Gastroesophageal sphincter (tissue), 4 donors: ENCODE measurements at regions not wholly inside any gene's neighbourhood (a gene's known extent, or its start where the extent isn't known, plus 50 kb on each side); places are given as distances from the start of the nearest gene placed in this dataset.

Experiments
- ATAC-seq: fragments of 150-250 bp; one replicate; pipeline ENCODE4 v1.9.1; 2016; ENCODE audit warnings: mild to moderate bottlenecking, moderate library complexity
- H3K27ac ChIP-seq, 4 donors: fragments of 200-600 bp; sonication (generic) in 3 of 4; 1 replicate in 3 of 4; 2 replicates in 1 of 4; pipeline ENCODE4 v1.5.1; 2016 to 2019
- H3K27me3 ChIP-seq: fragments of 200-600 bp; sonication (generic); one replicate; pipeline ENCODE4 v1.5.1; 2019
- H3K36me3 ChIP-seq, 2 donors: fragments of 200-600 bp; sonication (generic); one replicate each; pipeline ENCODE4 v1.5.1; 2019; ENCODE audit warnings: control low read depth in 1 of 2
- H3K4me1 ChIP-seq, 3 donors: fragments of 200-600 bp; sonication (generic); 1 replicate in 2 of 3; 2 replicates in 1 of 3; pipeline ENCODE4 v1.5.1; 2016 to 2019; ENCODE audit warnings: control low read depth in 2 of 3
- H3K4me3 ChIP-seq, 2 donors: fragments of 200-600 bp; sonication (generic); one replicate each; pipeline ENCODE4 v1.5.1; 2019; ENCODE audit warnings: mild to moderate bottlenecking in 1 of 2, moderate library complexity in 1 of 2
- H3K9me3 ChIP-seq, 3 donors: fragments of 200-600 bp; sonication (generic); one replicate each; pipeline ENCODE4 v1.5.1; 2017 to 2019; ENCODE audit warnings: control low read depth in 2 of 3
- CTCF ChIP-seq, 4 experiments: fragments of 200-600 bp in 2 of 4; fragments of 450-650 bp in 2 of 4; sonication (generic) in 1 of 4; IDR thresholded peaks; one replicate each; pipeline ENCODE4 v1.5.1; 2017 to 2019; ENCODE audit warnings: antibody characterized with exemption in 4 of 4, mild to moderate bottlenecking in 2 of 4, moderate library complexity in 2 of 4
- EP300 ChIP-seq: sonication (generic); formaldehyde crosslinking; IDR thresholded peaks from one replicate; pipeline ENCODE4 v1.6.1; 2017; ENCODE audit warnings: antibody characterized with exemption, mild to moderate bottlenecking
- POLR2A ChIP-seq, 2 donors: fragments of 450-650 bp; IDR thresholded peaks; one replicate each; pipeline ENCODE4 v1.6.1; 2017; ENCODE audit warnings: antibody characterized with exemption in 2 of 2, mild to moderate bottlenecking in 2 of 2, moderate library complexity in 1 of 2
- POLR2AphosphoS5 ChIP-seq: sonication (generic); formaldehyde crosslinking; IDR thresholded peaks from one replicate; pipeline ENCODE4 v1.6.1; 2017; ENCODE audit warnings: antibody characterized with exemption
- WGBS, 2 donors: methylation state at CpG; one replicate each; pipeline ENCODE4 v1.1.5; 2018; ENCODE audit warnings: low coverage in 1 of 2; 5-methylcytosine and 5-hydroxymethylcytosine counted together

- ATAC-seq, result no peak
- H3K27ac ChIP-seq, result peak overlapping the region in 3 of 4 donors; percentile 65 to 73 (median 71)
- no CpG with 5 or more reads among the region's 1 CpG for WGBS, 2 donors
- no peak overlapping the region for H3K4me3 ChIP-seq
- H3K9me3 ChIP-seq, result no peaks in the 10 kb centered on the region
- H3K27me3 ChIP-seq, result no peaks in the 10 kb centered on the region
- H3K36me3 ChIP-seq, result no peaks in the 10 kb centered on the region
- peaks cover 0 to 53% (median 23%) of the 10 kb centered on the region in 3 donors for H3K4me1 ChIP-seq
- TF ChIP-seq POLR2A (IDR thresholded peaks at IDR 0.05) (no peak), CTCF (IDR thresholded peaks at IDR 0.05) (no peak), POLR2AphosphoS5 (no peak), EP300 (no peak)
Measured at GRCh38 chr15:93981706-93982105, 249.7 kb upstream of the MCTP2 start.

GRCh38 chr15:93980261-93980911 lies 251.0 kb upstream of the MCTP2 start:
- peak; percentile 76 for ATAC-seq
- H3K27me3 ChIP-seq, result no peaks in the 10 kb centered on the region
- TF ChIP-seq POLR2A (IDR thresholded peaks at IDR 0.05) (no peak), CTCF (IDR thresholded peaks at IDR 0.05) (no peak), POLR2AphosphoS5 (peak; percentile 53), EP300 (no peak)
- WGBS, 2 donors, result 0 to 7% methylated on average over 2 of the region's 2 CpGs
- H3K36me3 ChIP-seq, result no peaks in the 10 kb centered on the region
- H3K27ac ChIP-seq, result peak overlapping the region in 3 of 4 donors; percentile 5 to 73 (median 52)
- no peaks in the 10 kb centered on the region for H3K9me3 ChIP-seq
- no peak overlapping the region for H3K4me3 ChIP-seq
- peaks cover 0 to 49% (median 23%) of the 10 kb centered on the region in 3 donors for H3K4me1 ChIP-seq

GRCh38 chr15:93974804-93975481 lies 256.4 kb upstream of the MCTP2 start:
- Histone ChIP-seq H3K27ac (no peak overlapping the region), H3K9me3 (no peaks in the 10 kb centered on the region), H3K4me3 (no peak overlapping the region), H3K4me1 (peaks cover 0 to 6% (median under 1%) of the 10 kb centered on the region in 3 donors), H3K36me3 (no peaks in the 10 kb centered on the region), H3K27me3 (no peaks in the 10 kb centered on the region)
- ATAC-seq, result peak; percentile 39
- WGBS, 2 donors, result 68 to 83% methylated on average over 3 to 6 of the region's 6 CpGs
- TF ChIP-seq POLR2A (IDR thresholded peaks at IDR 0.05) (no peak), CTCF (IDR thresholded peaks at IDR 0.05) (peak; percentile 28 to 56 (median 46)), EP300 (no peak), POLR2AphosphoS5 (no peak)

- H3K27ac ChIP-seq, result no peak overlapping the region
- peak; percentile 77 for ATAC-seq
- H3K4me3 ChIP-seq, result no peak overlapping the region
- TF ChIP-seq POLR2AphosphoS5, result no peak
- TF ChIP-seq POLR2A (IDR thresholded peaks at IDR 0.05), result no peak
- no peak for TF ChIP-seq EP300
- TF ChIP-seq CTCF (IDR thresholded peaks at IDR 0.05), result no peak
- H3K36me3 ChIP-seq, result no peaks in the 10 kb centered on the region
- H3K27me3 ChIP-seq, result no peaks in the 10 kb centered on the region
- H3K9me3 ChIP-seq, result no peaks in the 10 kb centered on the region
- WGBS, 2 donors, result 50 to 59% methylated on average over 5 of the region's 5 CpGs
- no peaks in the 10 kb centered on the region for H3K4me1 ChIP-seq
Measured at GRCh38 chr15:93973287-93973686, 258.1 kb upstream of the MCTP2 start.

- Histone ChIP-seq H3K27ac (no peak overlapping the region), H3K4me1 (no peaks in the 10 kb centered on the region), H3K27me3 (no peaks in the 10 kb centered on the region), H3K9me3 (no peaks in the 10 kb centered on the region), H3K36me3 (no peaks in the 10 kb centered on the region), H3K4me3 (no peak overlapping the region)
- no peak for TF ChIP-seq POLR2A (IDR thresholded peaks at IDR 0.05)
- TF ChIP-seq POLR2AphosphoS5, result no peak
- no peak for TF ChIP-seq CTCF (IDR thresholded peaks at IDR 0.05)
- ATAC-seq, result no peak
- WGBS, 2 donors, result 78 to 86% methylated on average over 6 of the region's 6 CpGs
Measured at GRCh38 chr15:93968773-93969172, 262.6 kb upstream of the MCTP2 start.
